Neuronal stem cell (in vitro differentiated cells): ENCODE measurements at regions not wholly inside any gene's neighbourhood (a gene's known extent, or its start where the extent isn't known, plus 50 kb on each side); places are given as distances from the start of the nearest gene placed in this dataset.

ENCODE experiments used
- DNase-seq: peaks from one replicate; pipeline ENCODE4 v3.0.0-alpha.2; 2013; ENCODE audit warnings: low spot score
- H2AFZ ChIP-seq: one replicate; pipeline ENCODE4 v1.6.1; 2013; ENCODE audit warnings: mild to moderate bottlenecking, low read length, inconsistent platforms
- H2AK5ac ChIP-seq: 2 replicates; pipeline ENCODE4 v1.6.1; 2013; ENCODE audit warnings: low read depth, mild to moderate bottlenecking, inconsistent platforms, low read length, moderate library complexity, mixed read lengths
- H2BK120ac ChIP-seq: 2 replicates; pipeline ENCODE4 v1.6.1; 2013; ENCODE audit warnings: low read depth, mild to moderate bottlenecking, inconsistent platforms, low read length, moderate library complexity, mixed read lengths
- H2BK12ac ChIP-seq: one replicate; pipeline ENCODE4 v1.6.1; 2013; ENCODE audit warnings: low read length, inconsistent platforms
- H2BK15ac ChIP-seq: 2 replicates; pipeline ENCODE4 v1.6.1; 2013; ENCODE audit warnings: mild to moderate bottlenecking, low read length, inconsistent platforms, mixed read lengths
- H2BK5ac ChIP-seq: one replicate; pipeline ENCODE4 v1.6.1; 2013; ENCODE audit warnings: inconsistent platforms, mild to moderate bottlenecking, low read length, moderate library complexity
- H3K14ac ChIP-seq: one replicate; pipeline ENCODE4 v1.6.1; 2013; ENCODE audit warnings: low read length, inconsistent platforms
- H3K18ac ChIP-seq: 2 replicates; pipeline ENCODE4 v1.6.1; 2013; ENCODE audit warnings: low read length, inconsistent platforms
- H3K23ac ChIP-seq: 2 replicates; pipeline ENCODE4 v1.6.1; 2013; ENCODE audit warnings: low read depth, mild to moderate bottlenecking, mixed read lengths, low read length, inconsistent platforms; ENCODE audit not compliant: poor library complexity
- H3K27ac ChIP-seq: replicated peaks from 3 replicates; pipeline ENCODE4 v1.5.1; 2013; ENCODE audit warnings: low read length, inconsistent platforms
- H3K27me3 ChIP-seq, 3 experiments: 2 replicates each; pipeline ENCODE4 v1.6.1; 2013; ENCODE audit warnings: low read length in 3 of 3, mild to moderate bottlenecking in 2 of 3, inconsistent platforms in 1 of 3, low read depth in 1 of 3, mixed read lengths in 1 of 3, moderate library complexity in 1 of 3; ENCODE audit not compliant: control insufficient read depth in 3 of 3, insufficient read depth in 3 of 3
- H3K36me3 ChIP-seq, 2 donors: replicated peaks in 1 of 2; 2 replicates each; pipeline ENCODE4 v1.6.1; 2013; ENCODE audit warnings: low read length in 2 of 2; ENCODE audit not compliant: control insufficient read depth in 2 of 2, insufficient read depth in 2 of 2
- H3K4ac ChIP-seq: 2 replicates; pipeline ENCODE4 v1.6.1; 2013; ENCODE audit warnings: inconsistent platforms, mild to moderate bottlenecking, low read length, moderate library complexity
- H3K4me1 ChIP-seq, 2 donors: 1 replicate in 1 of 2; 2 replicates in 1 of 2; pipeline ENCODE4 v1.6.1; 2013; ENCODE audit warnings: low read length in 2 of 2, low read depth in 1 of 2; ENCODE audit not compliant: control insufficient read depth in 2 of 2, insufficient read depth in 1 of 2
- H3K4me2 ChIP-seq: one replicate; pipeline ENCODE4 v1.6.1; 2013; ENCODE audit warnings: mild to moderate bottlenecking, low read length, inconsistent platforms; ENCODE audit not compliant: insufficient read depth, poor library complexity, severe bottlenecking
- H3K4me3 ChIP-seq, 2 donors: 2 replicates each; pipeline ENCODE4 v1.5.1; 2013; ENCODE audit warnings: low read length in 2 of 2, mild to moderate bottlenecking in 2 of 2, inconsistent platforms in 1 of 2, moderate library complexity in 1 of 2
- H3K79me1 ChIP-seq: one replicate; pipeline ENCODE4 v1.6.1; 2013; ENCODE audit warnings: low read depth, mild to moderate bottlenecking, inconsistent platforms, low read length, moderate library complexity
- H3K9ac ChIP-seq: one replicate; pipeline ENCODE4 v1.6.1; 2013; ENCODE audit warnings: mild to moderate bottlenecking, low read depth, low read length, inconsistent platforms; ENCODE audit not compliant: poor library complexity
- H3K9me3 ChIP-seq, 2 donors: replicated peaks in 1 of 2; 2 replicates each; pipeline versions ENCODE3 to v1.6.1; 2013; ENCODE audit warnings: low read length in 2 of 2, mild to moderate bottlenecking in 2 of 2, inconsistent platforms in 1 of 2, low read depth in 1 of 2, mixed read lengths in 1 of 2, moderate library complexity in 1 of 2; ENCODE audit not compliant: control insufficient read depth in 2 of 2, insufficient read depth in 1 of 2
- H4K8ac ChIP-seq: one replicate; pipeline ENCODE4 v1.6.1; 2013; ENCODE audit warnings: low read depth, mild to moderate bottlenecking, inconsistent platforms, low read length, moderate library complexity
- H4K91ac ChIP-seq: one replicate; pipeline ENCODE4 v1.6.1; 2013; ENCODE audit warnings: low read length, low read depth, mild to moderate bottlenecking, inconsistent platforms; ENCODE audit not compliant: poor library complexity
- WGBS, 2 donors: extraction: QIAGEN DNeasy Blood & Tissue Kit; methylation state at CpG; one replicate each; pipeline ENCODE4 v1.1.7; 2013; ENCODE audit warnings: missing lambda C conversion rate in 2 of 2, mixed read lengths in 1 of 2; ENCODE audit not compliant: insufficient read length in 2 of 2, insufficient replicate concordance in 1 of 2; ENCODE audit errors: extremely low coverage in 2 of 2; 5-methylcytosine and 5-hydroxymethylcytosine counted together

- H3K79me1 ChIP-seq = no peaks in the 10 kb centered on the region
- no peak overlapping the region for H2BK5ac ChIP-seq
- no peak overlapping the region for H3K9ac ChIP-seq
- DNase-seq = no peak
- no peak overlapping the region for H3K18ac ChIP-seq
- H3K36me3 ChIP-seq = no peaks in the 10 kb centered on the region
- no peak overlapping the region for H4K91ac ChIP-seq
- no peaks in the 10 kb centered on the region for H3K27me3 ChIP-seq
- no peak overlapping the region for H2BK120ac ChIP-seq
- H3K14ac ChIP-seq = no peak overlapping the region
- no peak overlapping the region for H2AK5ac ChIP-seq
- no CpG with 5 or more reads among the region's 12 CpGs for WGBS, 2 donors
- H3K4me3 ChIP-seq = no peak overlapping the region
- H2BK12ac ChIP-seq = no peak overlapping the region
- H3K4me2 ChIP-seq = no peak overlapping the region
- no peak overlapping the region for H2BK15ac ChIP-seq
- peaks cover 10 to 20% of the 10 kb centered on the region in 2 donors for H3K4me1 ChIP-seq
- H3K23ac ChIP-seq = no peak overlapping the region
- H3K27ac ChIP-seq = no peak overlapping the region
- peak overlapping the region; percentile 67 for H2AFZ ChIP-seq
- H4K8ac ChIP-seq = no peak overlapping the region
- peaks cover 0 to 2% of the 10 kb centered on the region in 2 donors for H3K9me3 ChIP-seq
- no peak overlapping the region for H3K4ac ChIP-seq
Observed at GRCh38 chr3:177345049-177345972, 148.0 kb upstream of the TBL1XR1 start.

GRCh38 chr3:177345973-177346503, 148.8 kb upstream of the TBL1XR1 start:
- H4K8ac ChIP-seq = no peak overlapping the region
- no peak overlapping the region for H3K9ac ChIP-seq
- no peaks in the 10 kb centered on the region for H3K36me3 ChIP-seq
- peaks cover 0 to 2% of the 10 kb centered on the region in 2 donors for H3K9me3 ChIP-seq
- no peak overlapping the region for H3K4ac ChIP-seq
- H3K14ac ChIP-seq = no peak overlapping the region
- no peaks in the 10 kb centered on the region for H3K27me3 ChIP-seq
- no peak overlapping the region for H3K4me2 ChIP-seq
- no peak overlapping the region for H3K18ac ChIP-seq
- no peak overlapping the region for H2BK12ac ChIP-seq
- no peak overlapping the region for H4K91ac ChIP-seq
- H2BK120ac ChIP-seq = no peak overlapping the region
- no peak overlapping the region for H3K4me3 ChIP-seq
- H2AFZ ChIP-seq = peak overlapping the region; percentile 67
- H2AK5ac ChIP-seq = no peak overlapping the region
- no peak overlapping the region for H2BK15ac ChIP-seq
- no peaks in the 10 kb centered on the region for H3K79me1 ChIP-seq
- H3K23ac ChIP-seq = no peak overlapping the region
- no peak for DNase-seq
- peaks cover 10 to 20% of the 10 kb centered on the region in 2 donors for H3K4me1 ChIP-seq
- no peak overlapping the region for H3K27ac ChIP-seq
- no peak overlapping the region for H2BK5ac ChIP-seq

GRCh38 chr3:177346878-177347277, 149.6 kb upstream of the TBL1XR1 start:
- Histone ChIP-seq H3K9me3 (peaks cover 0 to 2% of the 10 kb centered on the region in 2 donors), H3K18ac (no peak overlapping the region), H2BK15ac (no peak overlapping the region), H3K27ac (no peak overlapping the region), H3K79me1 (no peaks in the 10 kb centered on the region), H2AFZ (no peak overlapping the region), H3K23ac (no peak overlapping the region), H3K14ac (no peak overlapping the region), H2AK5ac (no peak overlapping the region), H3K27me3 (no peaks in the 10 kb centered on the region), H3K36me3 (no peaks in the 10 kb centered on the region), H2BK5ac (no peak overlapping the region), H3K4me2 (no peak overlapping the region), H2BK120ac (no peak overlapping the region), H3K4ac (no peak overlapping the region), H3K9ac (no peak overlapping the region), H3K4me1 (peaks cover 10 to 17% of the 10 kb centered on the region in 2 donors), H2BK12ac (no peak overlapping the region), H3K4me3 (no peak overlapping the region), H4K8ac (no peak overlapping the region), H4K91ac (no peak overlapping the region)
- no peak for DNase-seq

- no peak overlapping the region for H3K4me3 ChIP-seq
- no peak overlapping the region for H3K27ac ChIP-seq
- no peak overlapping the region for H2BK5ac ChIP-seq
- H2BK15ac ChIP-seq = no peak overlapping the region
- no peak overlapping the region for H2AK5ac ChIP-seq
- H2AFZ ChIP-seq = no peak overlapping the region
- H3K23ac ChIP-seq = no peak overlapping the region
- DNase-seq = no peak
- H3K4me1 ChIP-seq = peaks cover 10 to 15% of the 10 kb centered on the region in 2 donors
- no peaks in the 10 kb centered on the region for H3K27me3 ChIP-seq
- no peak overlapping the region for H3K14ac ChIP-seq
- H3K79me1 ChIP-seq = no peaks in the 10 kb centered on the region
- no peak overlapping the region for H4K91ac ChIP-seq
- peaks cover 0 to 2% of the 10 kb centered on the region in 2 donors for H3K9me3 ChIP-seq
- no peak overlapping the region for H3K4me2 ChIP-seq
- H2BK120ac ChIP-seq = no peak overlapping the region
- H2BK12ac ChIP-seq = no peak overlapping the region
- peak overlapping the region; percentile 29 for H3K18ac ChIP-seq
- H3K4ac ChIP-seq = no peak overlapping the region
- H3K9ac ChIP-seq = no peak overlapping the region
- H4K8ac ChIP-seq = no peak overlapping the region
- no peaks in the 10 kb centered on the region for H3K36me3 ChIP-seq
- no CpG with 5 or more reads among the region's 1 CpG for WGBS, 2 donors
Observed at GRCh38 chr3:177347611-177348010, 150.3 kb upstream of the TBL1XR1 start.
